Islet of Langerhans (tissue), 1 donor: ENCODE measurements at regions not wholly inside any gene's neighbourhood (a gene's known extent, or its start where the extent isn't known, plus 50 kb on each side); places are given as distances from the start of the nearest gene placed in this dataset.

Source experiments
- FAIRE-seq: peaks from one replicate; lab custom pipeline; 2011; peaks lifted over from hg19 to GRCh38; lab: Jason Lieb, UNC

DNA sequence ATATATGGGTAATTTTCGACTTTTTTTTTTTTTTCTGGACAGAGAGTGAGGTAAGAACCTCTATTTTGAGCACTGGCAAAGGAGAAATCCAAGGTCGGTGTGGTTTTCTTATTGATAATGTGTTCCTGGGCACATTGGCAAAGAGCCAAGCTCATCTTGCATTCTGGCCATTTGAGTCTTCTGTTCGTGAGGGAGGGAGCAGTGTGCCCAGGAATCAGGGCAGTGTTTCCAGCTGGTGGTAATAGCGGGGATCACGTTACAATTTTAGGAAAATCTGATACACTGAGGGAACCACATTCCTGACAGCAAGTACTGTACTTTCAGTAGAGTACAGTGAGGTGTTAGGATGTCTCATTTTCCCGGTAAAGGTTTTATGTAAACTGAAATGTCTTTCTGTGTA is 442.3 kb upstream of the MAP3K7 start:
- no peak for FAIRE-seq

DNA sequence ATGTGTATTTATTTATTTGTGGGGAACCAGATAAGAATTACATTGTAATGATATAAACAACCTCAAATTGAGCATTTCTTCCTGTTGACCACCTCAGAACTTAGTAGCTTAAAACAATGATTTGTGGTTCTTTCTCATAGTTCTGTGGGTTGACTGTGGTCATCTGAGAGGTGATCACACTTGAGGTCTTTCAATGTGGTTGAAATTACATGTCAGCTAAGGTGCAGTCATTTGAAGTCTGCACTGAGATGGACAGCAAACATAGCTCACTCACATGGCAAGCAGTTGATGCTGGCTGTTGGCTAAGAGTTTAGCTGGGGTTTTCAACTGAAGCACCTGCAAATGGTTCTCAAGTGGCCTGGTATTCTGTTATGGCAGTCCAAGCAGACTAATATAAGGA is 436.7 kb upstream of the MAP3K7 start:
- FAIRE-seq, result no peak

DNA sequence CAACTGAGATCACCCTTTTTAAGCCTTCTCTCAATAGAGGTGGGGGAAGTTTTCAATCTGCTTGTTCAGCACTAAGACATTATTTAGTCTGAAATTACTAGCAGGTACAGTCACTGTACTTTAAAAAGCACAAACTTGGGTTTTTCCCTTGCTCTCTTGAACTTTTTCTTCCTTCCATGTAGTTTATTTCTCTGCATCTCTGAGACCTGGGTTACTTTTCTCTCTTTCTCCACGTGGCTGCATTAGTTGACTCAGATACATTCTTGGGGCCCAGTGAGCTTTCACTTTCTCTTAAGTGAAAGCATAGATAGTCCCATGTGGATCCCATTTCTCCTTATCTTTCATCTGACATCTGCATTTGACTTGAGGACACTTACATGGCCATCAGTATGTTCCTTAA is 433.9 kb upstream of the MAP3K7 start:
- FAIRE-seq, result no peak

DNA sequence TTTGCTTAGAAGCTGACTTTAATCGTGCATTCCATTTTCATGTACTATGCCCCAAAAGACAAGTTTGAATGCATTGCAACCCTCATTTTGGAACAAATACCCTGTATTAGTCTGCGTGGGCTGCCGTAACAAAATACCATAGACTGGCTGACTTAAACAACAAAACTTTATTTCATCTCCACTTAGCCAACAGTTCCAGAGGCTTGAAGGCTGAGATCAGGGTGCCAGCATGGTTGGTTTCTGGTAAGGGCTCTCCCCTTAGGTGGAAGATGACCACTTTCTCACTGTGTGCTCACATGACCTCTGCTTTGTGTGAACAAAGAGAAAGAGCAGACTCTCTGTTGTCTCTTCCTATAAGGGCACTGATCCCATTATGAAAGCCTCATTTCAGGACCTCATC is 431.7 kb upstream of the MAP3K7 start:
- no peak for FAIRE-seq

DNA sequence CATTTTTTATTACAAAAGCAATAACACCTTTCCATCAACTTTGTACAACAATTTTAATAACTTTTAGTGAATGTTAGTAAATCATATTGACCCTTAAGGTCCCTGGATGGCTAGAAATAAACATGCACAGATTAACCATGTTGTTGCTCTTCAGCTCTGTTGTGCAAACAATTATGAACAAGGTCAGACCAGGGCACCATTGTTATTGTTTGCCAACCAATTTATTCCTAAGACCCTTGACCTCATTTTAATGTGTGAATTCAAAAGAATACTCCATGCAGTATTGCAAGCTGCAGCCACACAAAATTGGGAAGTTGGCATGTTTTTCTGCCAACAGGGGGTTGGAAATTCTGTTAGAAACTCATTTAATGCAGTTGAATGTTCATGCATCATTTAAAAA is 426.6 kb upstream of the MAP3K7 start:
- no peak for FAIRE-seq

DNA sequence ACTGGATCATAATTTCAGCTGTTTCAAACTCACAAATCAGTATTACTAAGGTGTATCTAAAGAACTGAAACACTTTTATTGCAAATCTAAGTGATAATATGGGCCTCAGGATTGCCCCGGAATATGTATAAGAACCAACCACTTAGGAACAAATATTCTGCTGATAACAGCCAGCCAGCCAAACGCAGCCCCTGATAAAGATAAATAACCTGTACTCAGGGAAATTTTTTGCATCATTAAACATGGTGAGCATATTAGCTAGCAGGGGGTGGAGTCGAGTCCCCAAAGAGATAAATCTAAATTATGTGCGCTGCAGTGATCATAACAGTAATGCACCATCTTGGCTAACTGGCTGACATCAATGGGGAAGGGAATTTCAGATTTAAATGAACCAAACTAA is 410.2 kb upstream of the MAP3K7 start:
- peak; percentile 92 for FAIRE-seq

DNA sequence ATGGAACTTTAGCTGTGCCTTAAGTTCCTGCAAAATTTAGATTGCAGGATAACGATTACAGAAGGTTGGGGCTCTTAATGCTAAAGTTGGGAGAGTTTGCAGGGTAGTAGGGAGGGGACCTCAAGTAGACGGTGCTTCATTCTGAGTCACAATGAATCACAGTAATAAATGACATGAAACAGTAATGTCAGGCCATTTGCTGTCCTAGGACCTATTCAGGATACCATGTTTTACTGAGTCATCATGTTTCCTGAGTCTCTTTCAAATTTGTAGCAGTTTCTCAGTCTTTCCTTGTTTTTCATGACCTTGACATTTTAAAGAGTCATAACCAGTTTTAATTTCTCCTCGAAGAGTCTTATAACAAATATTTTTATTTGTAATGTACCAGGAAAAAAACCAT is 406.9 kb upstream of the MAP3K7 start:
- no peak for FAIRE-seq

DNA sequence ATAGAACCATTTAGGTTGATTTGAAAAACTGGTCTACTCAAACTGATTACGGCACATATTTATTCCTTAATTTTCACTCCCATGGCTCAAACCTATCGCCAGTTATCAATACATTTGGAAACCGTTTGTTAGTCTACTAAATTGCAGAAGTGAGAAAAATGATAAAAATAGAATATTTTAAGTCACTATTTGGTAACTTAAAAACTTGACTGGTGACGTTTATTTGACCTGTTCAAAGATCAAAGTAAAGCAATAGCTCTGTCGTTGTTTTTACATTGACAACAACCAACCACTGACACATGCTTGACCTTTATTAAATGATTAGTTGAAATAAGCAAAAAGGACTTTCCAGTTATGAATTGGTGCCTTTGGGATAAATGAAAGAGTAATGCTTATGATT is 402.9 kb upstream of the MAP3K7 start:
- FAIRE-seq, result no peak

DNA sequence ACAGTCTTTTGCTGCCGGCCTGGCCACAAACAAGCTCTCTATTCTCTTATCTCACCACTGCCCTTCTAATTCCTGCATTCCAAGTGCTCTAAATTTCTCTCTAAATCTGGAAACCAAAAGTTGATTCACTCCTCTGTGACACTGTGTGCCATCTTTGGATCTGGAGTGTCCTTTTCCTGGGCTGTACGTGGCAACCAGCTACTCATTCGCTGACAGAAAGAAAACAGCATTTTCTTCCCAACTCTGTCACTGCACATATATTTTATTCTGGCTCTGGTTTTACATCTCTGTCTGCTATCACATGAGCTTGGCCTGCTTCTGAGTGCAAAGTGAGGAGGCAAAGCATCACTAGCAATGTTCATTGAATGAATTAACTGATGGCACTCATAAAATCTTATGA is 397.2 kb upstream of the MAP3K7 start:
- no peak for FAIRE-seq

DNA sequence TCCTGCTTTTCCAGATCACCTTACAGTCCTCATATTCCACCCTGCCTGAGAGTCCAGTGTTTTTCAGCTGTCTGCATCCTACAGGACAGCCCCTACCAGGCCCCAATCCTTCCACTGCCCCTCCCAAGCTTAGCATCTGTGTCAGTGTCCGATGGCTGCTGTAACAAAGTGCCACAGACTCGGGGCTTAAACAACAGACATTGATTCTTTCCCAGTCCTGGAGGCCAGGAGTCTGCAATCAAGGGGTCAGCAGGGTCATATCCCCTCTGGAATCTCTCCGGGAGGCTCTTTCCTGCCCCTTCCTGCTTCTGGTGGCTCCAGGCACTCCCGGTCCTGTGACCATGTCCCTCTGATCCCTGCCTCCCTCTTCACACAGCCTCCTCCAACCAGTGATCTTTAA is 396.6 kb upstream of the MAP3K7 start:
- no peak for FAIRE-seq

DNA sequence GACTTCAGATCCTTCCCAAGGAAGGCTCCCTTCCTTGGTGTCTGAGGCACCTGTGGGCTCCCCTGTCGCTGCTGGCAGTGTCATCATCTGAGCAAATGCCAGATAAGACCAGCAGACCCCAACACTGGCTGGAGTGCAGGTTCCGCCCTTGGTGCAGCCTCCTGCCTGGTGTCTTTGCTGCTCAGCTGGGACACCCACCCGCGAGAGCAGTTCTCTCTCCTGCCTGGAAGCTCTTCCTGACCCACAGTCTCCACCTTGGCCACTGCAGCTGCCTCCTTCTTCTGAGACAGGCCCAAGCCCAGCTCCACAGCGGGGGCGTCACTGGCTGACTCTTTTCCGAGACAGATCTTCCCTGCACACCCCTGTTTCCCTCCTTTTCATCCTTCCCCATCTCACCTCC is 395.7 kb upstream of the MAP3K7 start:
- no peak for FAIRE-seq

DNA sequence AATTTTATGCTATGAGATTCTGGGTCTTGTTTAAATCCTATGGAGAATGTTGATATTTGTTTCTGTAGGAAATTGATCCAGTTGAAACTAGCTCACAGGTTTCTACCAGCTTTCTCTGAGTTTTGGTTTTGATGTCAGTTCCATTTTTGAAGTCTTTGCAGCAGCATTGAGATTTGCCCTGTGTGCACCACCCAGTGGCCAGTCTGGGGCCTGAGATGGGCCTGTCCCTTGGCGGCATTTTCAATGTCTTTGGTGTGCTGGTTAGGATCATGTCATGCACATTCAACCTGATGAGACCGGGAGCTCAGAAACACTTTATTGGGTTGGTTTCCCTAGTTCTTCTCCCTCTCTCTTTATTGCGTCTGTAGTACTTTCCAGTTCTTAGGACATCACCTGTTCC is 395.2 kb upstream of the MAP3K7 start:
- FAIRE-seq, result no peak

DNA sequence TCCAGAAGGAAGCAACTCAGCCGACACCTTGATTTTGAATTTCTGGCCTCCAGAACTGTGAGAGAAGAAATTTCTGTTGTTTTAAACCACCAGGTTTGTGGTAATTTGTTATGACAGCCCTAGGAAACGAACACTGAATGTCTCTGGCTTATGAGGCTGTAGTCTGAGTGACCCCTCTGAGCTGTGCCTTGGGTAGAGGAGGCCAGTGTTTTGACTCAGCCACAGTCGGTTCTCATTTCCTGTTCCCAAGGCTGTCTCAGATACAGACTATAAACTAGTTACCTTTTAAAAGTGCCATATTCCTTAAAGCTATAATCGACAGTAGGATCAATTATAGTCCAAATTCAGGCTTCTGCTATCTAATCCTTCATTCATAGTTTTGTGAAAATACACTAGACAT is 391.2 kb upstream of the MAP3K7 start:
- no peak for FAIRE-seq

DNA sequence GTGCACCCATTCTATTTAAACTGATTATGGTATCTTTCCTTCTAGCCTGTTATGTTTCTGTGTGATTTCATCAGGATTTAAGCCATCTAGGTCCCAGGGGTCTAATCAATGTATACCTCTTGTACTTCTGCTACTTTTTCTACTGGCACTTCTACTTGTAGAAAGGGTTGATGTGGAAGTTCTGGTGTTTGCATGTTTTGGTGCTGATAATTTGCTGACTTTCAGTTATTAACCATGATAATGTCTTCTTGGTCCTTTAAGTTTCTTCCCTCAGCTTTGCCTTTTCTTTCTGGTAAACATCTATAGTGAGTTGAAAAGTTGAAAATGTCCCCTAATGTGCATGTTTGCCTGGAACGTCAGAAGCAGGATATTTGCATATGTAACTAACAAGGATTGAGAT is 390.6 kb upstream of the MAP3K7 start:
- FAIRE-seq, result no peak

DNA sequence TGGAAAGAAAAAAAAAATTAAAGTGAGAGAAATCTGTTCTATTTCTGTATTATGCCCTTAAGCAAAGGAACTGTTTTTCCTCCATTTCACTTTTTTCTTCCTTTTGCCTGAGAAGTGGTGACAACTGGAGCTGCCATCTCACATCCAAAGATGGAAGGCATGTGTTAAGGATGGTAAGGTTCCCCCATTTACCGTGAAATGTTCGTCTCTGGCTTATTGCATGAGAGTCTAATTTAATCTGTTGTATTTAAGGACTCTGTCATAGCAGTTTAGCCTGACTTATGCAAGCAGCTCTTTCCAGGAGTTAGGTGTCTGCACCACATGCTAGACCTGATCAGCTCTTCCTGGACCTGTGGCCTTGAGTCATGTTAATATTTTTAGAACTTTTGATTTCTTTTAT is 389.5 kb upstream of the MAP3K7 start:
- FAIRE-seq, result no peak

DNA sequence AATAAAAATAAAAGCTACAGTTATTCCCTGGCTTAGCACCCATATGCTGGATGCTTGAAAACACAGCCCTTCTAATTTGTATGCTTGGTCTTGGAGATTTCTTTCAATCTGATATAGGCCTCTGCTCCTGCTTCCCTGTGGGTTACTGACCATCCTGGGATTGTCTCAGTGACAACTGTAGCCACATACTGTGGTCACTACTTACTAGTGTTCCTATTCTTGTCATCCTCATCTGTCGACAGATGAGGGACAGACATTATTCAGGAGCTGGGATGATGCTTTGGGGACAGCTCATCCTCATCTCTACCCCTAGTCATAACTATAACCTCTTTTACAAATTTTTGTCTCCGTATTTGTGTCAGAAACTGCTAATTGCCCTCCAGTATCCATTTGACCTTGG is 388.9 kb upstream of the MAP3K7 start:
- FAIRE-seq, result no peak

DNA sequence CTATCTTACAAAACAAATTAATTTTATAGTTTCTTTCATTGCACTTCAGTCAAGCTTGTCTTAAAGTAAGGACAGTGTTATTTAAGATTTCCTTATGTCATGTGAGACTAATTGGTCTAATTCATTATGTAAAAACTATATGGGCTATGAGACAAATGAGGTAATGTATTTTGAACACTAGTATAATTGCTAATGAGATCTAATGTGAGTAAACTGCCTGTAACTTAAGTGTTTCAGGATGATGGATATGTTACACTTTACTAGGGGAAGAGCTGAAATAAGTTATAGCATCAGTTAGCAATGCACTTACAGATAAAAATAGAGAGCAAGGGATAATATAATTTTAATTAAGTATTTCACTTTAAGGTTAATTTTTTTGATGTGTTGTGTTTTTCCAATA is 386.3 kb upstream of the MAP3K7 start:
- no peak for FAIRE-seq

DNA sequence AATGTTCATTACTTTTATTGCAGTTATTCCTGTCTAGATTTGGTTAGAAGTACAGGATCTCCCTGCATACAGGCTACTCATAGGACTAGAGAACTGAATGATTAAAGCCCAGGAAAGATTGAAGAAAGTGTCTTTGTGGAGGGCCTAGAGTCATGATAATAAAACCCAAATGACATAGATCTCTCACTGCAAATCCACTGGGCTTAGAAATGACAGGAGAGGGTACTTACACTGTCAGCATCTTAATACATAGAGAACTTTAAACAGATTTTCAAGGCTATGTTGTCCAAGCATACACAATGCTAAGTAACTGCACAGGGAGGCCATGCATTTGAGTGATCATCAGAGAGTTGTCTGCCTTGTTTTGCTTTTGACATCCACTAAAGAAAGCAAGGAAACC is 383.8 kb upstream of the MAP3K7 start:
- no peak for FAIRE-seq

DNA sequence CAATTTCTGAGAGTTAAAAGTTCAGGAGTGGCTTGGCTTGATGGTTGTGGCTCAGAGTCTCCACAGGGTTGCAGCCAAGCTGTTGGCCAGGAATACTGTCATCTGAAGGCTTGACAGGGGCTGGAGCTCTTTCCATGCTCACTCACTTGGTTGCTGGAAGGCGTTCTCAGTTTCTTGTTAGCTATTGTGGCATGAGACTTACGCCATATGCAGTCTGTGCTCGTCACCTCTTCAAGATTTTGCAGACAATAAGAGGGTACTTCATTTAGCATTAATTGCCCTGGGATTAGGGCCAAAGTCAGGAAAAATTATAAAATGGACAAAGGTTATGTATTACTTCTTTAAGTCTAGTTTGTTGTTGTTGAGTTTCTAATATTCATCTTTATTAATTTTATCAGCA is 380.6 kb upstream of the MAP3K7 start:
- FAIRE-seq, result no peak

DNA sequence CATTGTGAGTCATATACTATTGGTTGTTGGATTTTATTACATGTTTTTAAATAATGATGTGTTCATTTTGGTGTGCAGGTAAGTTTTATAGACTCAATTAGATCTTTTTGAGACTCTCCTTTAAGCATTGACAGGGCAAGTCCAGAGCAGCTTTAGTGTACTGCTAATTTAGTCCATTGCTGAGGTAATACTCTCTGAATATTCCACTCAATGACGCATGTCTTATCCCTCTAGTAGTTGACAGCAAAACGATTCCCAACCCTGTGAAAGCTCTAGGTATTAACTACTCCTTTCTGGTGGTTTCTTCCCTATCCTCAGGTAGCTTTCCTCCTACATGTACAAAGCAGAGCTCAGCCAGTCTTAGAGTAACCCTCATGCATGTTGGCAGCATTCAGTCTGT is 373.5 kb upstream of the MAP3K7 start:
- no peak for FAIRE-seq

DNA sequence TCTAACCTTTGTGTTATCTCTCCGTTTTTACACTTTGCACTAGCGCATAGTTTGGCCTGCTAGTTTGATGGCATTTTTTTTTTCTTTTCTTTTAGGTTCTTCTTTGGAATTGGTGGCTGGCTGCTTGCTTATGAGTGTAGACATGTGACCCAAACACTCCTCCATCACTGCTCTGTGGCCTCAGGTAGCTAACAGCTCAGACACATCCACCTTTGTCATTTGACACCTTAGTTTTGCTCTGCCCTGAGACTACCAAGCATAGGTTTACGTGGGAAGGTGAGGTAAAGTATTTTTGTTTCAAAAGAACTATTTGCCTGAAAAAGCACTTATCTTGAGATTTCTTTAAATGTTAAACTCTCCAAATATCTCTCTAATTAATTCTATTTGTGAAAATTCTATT is 368.4 kb upstream of the MAP3K7 start:
- no peak for FAIRE-seq

DNA sequence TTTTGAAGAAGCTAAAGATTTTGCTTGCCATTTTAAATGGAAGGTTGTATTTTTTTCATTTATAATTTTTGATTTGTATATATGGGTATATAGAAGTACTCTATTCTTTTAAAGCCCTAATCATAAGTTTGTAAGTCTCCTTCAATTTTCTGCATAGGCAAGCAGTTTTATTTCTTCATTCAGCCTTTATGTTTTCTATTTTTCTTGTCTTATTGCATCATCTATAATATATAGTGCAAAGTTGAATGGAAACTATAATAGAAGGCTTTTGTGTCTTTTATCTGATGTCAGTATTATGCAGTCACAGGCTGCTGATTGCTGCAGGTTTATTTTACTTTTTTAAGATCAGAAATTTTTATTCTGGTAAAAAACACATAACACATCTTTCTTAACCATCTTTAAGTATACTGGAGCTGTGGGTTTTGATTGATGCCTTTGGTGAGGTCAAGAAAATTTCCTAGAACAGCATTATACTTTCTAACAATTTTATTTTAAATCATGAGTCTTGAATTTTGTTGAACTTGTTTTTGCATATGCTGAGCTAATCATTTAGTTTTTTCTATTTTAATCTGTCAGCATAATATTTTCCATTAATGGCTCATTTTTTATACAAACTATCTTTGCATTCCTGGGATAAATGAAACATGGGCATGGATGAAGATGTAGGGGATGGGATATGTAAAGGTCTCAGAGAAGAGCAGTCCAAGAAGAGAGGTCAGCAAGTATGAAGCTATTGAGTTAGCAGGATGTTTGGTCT is 366.7 kb upstream of the MAP3K7 start:
- no peak for FAIRE-seq

DNA sequence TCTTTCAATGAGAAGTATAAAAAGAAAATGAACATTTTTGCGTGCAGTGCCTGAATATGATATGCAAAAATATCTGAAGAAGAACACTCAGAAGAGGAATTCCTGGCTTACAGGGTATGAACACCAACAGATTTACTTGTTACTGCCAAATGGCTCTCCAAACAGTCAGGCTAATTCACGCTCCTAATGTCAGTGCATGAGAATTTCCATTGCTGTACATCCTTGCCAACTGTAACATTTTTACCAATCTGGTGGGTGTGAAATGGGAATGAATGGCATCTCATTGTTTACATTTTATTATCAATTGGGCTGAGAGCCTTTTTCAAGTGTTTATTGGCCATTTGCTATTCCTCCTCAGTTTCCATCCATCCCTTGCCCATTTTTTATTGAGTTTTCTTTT is 365.3 kb upstream of the MAP3K7 start:
- FAIRE-seq, result no peak

DNA sequence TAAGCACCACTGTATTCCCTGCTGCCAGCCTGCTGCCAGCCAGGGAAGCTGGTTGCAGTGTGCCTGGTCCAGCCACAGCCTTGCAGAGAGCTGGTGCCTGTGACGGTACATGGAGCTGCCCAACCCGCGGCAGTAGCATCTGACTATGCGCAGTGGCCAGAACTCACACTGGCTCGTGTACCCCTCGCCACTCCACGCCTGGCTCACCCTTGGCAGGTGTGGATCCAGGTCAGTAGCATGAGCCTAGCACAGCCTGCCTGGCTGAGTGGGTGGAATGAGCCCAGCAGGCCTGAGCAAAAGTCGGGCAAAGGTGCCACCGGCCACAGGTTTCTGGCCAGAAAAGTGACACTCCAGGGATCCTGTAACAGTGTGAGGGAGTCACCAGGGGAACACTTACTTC is 361.7 kb upstream of the MAP3K7 start:
- no peak for FAIRE-seq
